GM21786 (cell line): ENCODE measurements at regions not wholly inside any gene's neighbourhood (a gene's known extent, or its start where the extent isn't known, plus 50 kb on each side); places are given as distances from the start of the nearest gene placed in this dataset.
"Not testable (repeated sequence)": the region's sequence is repeated elsewhere in the genome, so short reads cannot be mapped to it uniquely, and the experiment has no call there.

Source experiments
- ATAC-seq: cut with Tn5 transposase; IDR thresholded peaks from one replicate; pipeline ENCODE4 v1.9.1; 2021; ENCODE audit not compliant: unreplicated experiment

DNA sequence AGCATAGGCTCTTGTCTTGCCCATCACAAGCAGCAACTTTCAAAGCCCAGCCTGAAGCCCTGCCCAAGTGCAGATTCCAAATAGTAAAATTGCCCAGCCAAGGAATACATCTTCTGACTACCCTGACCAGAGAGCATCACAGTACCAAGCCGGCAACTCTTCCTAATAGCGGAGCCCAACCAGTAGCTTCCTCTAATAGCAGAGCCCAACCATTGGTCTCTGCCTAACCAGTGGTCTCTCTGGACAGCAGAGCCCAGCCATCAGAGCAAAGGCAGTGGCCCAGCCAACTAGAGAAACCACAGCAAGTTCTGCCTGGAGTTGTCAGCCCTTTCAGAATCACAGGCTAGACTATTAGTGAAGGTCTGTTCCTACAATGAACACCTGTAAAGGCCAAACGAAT, 285.6 kb downstream of the HGF start:
- ATAC-seq, result no peak

DNA sequence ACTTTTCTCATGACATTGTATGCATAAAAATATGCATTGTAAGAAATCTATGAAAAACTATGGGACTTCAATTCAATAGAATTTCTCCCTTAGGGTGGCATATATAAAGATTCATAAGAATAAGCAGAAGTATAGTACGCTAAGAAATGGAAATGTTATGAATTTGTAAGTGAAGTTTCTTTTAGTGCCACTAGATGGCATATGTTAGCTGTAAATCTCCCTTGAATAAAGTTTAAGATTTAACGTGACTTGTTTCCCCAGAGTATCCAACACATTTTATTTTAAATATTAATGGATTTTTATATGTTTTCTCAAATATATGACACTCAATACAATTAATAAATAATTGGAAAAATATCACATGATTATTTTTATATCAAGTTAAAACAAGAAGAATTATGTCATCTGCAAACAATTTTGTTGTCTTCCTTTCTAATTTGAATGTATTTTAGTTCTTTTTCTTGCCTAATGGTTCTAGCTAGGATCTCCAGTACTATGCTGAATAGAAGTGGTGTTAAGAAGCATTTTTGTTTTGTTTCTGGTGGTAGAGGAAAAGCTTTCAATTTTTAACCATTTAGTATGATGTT, 287.2 kb downstream of the HGF start:
- ATAC-seq, result peak; percentile 75

DNA sequence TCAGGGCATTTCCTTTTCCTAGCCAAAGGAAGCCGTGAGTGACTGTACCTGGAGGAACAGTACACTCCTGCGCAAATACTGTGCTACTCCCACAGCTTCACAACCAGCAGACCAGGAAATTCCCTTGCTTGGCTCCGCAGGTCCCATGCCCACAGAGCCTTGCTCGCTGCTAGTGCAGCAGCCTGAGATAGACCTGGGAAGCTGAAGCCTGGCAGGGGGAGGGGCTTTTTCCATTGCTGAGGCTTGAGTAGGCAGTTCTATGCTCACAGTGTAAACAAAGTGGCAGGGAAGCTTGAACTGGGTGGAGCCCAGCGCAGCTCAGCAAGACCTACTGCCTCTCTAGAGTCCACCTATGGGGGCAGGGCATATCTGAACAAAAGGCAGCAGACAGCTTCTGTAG, 291.2 kb downstream of the HGF start:
- no peak for ATAC-seq

DNA sequence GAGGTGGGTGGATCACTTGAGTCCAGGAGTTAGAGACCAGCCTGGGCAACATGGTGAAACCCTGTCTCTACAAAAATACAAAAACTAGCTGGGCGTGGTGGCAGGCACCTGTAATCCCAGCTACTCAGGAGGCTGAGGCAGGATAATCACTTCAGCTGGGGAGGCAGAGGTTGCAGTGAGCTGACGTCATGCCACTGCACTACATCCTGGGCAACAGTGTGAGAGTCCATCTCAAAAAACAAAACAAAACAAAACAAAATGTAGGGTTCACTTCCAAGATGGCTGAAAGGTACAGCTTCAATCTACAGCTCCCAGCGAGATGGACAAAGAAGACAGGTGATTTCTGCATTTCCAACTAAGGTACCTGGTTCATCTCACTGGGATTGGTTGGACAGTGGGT, 291.6 kb downstream of the HGF start:
- ATAC-seq, result not testable (repeated sequence)

DNA sequence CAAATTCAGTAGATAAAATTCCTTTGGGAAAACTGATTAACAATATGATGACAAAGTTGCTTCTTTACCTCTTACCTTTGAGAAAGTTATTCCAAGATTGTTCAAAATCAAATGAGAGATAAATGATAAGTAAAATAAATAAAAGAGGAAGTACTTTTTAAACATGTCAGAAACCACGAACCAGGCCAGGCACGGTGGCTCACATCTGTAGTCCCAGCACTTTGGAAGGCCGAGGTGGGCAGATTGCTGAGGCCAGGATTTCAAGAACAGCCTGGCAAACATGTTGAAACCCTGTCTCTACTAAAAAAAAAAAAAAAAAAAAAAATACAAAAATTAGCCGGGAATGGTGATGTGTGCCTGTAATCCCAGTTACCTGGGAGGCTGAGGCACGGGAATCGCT, 296.6 kb downstream of the HGF start:
- no peak for ATAC-seq

DNA sequence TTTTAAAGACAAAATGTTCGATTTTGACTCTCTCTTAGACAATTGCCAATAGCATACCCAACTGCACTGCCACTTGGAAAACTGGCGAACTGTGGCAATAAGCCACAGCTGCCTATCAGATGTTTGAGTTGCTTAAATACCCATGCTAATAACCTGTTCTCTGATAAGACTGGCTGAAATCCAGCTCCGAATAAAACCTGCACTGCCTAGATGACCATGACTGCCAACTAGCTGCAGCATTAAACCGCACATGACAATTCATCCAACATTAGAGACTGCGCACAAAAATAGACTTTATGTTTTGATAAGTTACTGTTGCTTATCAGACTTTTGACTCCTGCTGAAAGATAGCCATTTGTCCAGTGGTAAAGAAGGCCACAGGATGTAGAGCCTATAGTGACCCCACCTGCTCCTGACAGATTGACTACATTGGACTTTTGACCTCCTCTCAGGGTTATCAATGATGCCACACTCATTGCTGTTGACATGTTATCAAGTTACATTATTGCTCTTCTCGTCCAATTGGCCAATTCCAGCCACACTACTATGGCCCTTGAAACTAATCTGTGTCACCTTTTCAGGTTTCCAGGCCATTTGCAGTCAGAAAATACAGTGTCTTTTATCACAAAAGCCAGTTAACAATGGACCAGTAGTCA, 299.0 kb downstream of the HGF start:
- no peak for ATAC-seq

DNA sequence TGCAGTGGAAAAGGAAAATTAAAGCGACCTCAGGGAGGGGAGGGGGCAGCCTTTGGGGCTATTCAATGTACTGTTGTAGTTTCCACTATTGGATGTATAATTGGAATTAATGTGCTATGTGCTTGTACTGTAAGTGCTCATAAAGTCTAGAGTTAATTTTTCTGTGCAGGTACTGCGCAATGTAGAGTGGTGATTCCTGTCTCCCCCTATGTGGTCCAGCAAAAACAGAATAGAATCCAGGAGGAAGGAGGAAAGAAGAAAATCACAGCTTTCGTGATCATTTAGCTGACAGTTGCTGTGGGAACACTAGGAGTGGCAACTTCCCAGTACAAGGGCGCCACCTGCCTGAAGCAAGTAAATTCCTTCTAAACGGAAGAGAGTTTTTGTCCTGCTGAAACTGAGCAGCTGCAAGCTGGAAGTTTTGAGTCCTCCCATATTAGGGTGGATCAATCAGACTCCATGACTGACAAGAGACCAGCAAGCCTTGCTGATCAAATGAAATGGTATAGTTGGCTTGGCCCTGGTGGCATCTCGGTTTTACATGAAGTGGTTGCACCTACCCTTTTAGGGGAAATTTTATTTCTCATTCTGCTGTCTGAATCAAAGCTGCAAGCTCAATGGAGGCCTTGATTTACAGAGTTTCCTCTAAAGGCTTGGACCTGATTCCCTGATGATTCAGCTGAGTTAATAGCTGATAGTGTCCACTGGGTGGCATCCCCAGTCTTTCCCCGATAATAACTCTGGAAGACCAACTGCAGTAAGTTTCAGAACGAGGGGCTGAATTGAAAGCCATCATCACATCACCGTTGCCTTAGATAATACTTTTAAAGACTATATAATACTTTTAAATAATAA, 299.8 kb downstream of the HGF start:
- peak; percentile 47 for ATAC-seq

DNA sequence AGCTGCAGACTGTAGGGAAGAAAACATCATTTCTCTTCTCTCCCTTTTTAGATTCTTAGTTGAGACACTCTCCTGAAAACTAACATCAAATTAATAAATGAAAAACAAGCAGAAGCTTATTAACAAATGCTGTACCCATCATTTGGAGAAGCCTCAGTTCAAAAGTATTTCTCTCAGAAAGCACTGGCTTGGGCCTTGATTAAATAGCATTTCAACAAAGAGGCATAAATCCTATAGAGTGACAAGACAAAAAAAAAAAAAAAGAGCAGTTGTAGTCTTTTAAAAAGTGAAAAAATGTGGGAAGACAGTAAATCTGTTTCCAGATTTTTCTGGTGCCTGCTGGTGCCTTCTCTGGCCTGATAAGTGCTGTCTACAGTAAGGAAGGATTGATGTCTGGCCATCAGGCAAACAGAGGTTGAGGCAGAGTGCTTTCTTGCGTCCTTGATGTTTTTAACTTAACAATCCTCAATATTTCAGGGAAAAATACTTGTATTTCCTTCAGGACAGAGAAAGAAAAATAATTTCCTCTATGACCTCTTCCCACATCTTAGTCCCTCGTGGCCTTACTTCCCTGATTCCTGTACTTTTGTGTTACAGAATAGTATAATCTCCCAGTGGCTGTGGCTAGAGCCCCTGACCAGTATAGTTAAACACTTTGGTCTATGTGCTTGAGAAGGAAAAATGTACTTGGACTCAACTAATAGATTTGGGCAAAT, 300.5 kb downstream of the HGF start:
- ATAC-seq, result no peak

DNA sequence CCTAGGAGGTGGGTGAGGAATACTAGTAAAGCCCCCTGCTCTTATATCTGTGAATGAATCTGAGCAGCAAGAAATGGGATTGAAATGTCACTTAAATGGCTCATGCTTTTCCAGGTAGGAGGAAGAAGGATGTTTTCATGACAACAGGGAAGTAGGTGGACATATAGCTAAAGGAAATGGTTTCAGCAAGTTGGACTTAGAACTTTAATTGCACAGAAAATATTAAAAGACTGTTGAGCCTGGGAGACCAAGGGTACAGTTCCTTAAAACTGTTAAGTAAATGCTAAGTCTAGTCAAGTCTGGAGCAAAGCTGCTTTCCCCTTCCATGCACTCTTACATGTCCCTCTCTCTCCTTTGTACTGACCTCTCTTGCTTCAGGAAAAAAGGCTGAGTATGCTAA, 301.3 kb downstream of the HGF start:
- no peak for ATAC-seq

DNA sequence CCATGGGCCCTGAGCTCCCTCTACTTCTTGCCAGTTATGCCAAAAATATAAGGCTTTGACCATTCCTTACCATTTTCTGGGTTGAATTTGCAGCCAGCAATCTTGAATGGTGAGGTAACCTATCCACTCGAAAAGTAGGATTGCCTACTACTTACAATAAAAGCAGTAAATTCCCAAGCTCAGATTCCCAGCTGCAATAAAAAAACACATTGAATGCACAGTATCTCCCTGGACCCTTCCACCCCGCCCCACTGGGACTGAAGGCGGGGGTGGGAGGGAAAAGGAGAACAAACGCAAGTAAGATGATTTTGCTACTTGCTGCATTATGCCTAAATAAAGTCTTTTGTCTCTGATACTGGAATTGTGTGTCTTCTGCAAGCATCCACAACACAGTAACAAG, 301.9 kb downstream of the HGF start:
- ATAC-seq, result no peak

DNA sequence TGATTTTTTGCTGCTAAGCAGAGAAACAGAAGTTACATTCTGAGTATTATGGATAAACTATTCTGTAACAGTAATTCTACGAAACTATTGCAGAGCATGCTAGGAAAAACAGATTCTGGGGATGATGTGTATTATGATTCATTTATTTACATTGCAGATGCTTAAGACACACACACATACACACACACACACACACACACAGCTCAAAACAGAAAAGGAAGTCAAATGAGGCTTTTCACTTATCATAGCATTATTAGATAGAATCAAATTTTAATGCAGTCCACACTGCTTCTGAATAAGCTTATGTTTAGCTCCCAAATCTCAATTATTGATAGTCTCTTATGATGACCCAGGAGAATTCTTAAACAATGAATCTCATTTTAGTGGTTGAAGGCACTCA, 307.2 kb downstream of the HGF start:
- no peak for ATAC-seq

DNA sequence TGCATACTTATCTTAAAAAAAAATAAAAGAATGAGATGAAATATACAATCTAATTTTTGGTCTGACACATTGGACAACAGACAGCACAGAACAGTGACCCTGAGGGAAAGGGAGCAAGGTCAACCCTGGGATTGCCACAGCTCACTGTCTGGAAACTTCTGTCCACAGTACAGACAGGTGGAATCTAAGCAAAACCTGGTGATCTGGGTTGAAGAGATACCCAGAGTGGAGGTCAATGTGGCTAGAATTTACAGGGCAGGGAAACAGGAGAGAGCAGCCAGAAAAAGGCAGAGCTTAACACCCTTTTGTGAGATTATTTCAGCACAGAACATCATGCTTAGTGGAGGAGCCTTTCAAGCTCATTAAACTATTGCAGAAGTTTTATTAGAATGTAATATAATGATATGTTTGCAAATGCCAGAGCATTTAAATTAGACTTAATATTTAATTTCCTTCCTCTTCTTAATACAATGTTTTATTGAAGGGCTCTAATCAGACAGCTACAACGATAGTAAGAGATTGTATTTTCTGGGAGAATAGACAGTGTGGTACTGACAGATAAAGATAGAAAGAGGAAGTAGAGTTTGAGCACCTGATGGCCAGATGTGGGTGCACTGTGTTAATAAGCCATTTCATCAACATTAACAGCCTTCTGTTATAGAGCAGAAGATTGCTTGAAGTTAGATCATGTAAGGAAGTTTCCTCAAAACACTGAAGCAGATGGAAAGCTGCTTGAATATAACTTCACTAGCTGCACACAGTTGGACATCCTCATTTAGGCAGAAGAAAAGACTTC, 309.4 kb downstream of the HGF start:
- ATAC-seq, result no peak

DNA sequence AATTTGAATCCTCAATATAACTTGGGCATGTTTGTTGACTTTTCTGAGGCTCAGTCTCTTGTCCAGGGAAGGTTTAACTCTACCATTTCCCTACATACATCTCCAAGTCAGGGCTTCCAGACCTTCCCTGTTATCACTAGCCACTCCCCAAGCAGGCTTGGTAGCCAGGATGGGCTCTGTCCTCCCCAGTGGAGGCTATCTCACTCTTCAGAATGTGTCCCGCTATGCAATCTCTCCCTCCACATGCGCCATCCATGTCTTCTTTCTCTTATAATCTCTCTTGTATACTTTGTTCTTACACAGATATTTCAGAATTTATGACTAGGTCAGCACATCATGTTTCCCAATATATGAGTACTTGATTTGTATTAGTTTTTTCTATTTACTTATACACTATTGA, 310.4 kb downstream of the HGF start:
- no peak for ATAC-seq

DNA sequence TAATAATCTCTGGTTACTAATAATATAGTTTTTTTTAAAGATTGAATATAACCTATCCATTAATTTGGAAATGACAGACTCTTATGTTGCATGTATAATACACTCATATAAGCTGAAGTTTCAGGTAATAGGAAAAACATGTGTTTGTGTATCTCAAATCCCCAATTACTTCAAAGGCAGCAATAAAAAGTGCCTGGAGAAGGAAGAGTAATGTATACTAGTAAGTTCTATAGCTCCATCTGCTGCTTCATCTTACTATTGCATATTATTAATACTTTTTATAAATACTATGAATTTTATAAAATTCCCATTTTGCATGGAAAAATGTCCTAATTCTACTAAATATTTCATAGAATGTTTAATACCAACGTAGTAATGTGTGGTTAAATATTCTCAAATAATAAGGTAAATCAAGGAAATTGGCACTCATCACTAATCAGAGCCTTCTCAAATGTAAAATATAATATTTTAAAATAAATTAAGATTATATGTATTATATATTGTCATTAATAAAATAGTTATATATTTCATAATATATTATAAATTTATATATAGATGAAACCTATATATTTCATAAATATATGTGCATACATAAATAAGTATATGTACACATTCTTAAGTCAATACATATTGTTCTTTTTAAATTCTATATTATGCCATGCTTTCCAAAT, 311.9 kb downstream of the HGF start:
- ATAC-seq, result no peak

DNA sequence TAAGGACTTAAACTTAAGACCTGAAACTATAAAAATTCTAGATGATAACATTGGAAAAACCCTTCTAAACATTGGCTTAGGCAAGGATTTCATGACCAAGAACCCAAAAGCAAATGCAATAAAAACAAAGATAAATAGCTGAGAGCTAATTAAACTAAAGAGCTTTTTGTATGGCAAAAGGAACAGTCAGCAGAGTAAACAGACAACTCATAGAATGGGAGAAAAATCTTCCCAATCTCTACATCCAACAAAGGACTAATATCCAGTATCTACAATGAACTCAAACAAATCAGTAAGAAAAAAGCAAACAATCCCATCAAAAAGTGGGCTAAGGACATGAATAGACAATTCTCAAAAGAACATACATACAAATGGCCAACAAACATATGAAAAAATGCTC, 316.1 kb downstream of the HGF start:
- ATAC-seq, result not testable (repeated sequence)

DNA sequence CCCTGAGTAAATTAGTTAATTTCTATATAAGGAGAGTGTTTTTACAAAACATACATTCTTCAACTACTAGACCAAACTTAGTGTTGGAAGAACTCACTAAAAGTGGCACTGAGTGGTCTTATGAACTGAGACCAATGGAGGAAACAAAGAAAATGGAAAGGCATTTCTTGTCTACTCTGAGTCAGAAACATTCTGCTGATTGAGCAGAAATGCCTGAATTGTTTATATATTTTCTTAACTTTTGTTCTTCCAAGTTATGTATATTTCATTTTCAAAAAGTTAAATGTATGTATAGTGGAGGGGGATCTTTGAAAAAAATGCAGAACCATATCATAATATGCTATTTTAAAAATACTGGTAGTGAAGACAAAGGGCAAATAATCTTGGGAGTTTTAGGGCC, 320.7 kb downstream of the HGF start:
- ATAC-seq, result no peak

DNA sequence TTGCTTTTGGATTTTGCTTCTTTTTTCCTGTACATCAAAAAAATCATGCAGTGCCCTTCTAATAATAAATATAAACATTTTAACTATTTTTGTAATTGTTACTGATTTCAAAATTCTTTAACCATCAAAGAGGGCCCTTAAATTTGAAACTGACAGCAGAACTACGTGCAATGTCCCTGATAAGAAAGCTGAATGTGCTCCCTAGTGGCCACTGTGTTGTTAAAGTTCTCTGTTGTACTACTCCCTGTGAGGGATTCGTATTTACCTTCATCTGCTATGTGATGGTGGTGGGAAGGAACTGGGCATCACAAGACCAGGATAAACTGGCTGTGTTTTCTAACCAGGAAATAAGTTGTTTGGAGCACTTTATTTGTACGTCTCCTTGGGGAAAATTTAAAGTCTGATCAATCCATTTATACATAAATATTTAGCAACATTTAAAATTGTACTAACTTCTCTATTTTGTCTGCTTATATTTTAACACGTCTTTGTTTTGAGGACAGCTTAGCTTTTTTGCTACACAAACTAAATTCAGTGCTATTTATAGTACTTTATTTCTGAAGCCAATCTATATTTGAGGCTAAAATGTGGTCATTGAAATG, 322.4 kb downstream of the HGF start:
- no peak for ATAC-seq

DNA sequence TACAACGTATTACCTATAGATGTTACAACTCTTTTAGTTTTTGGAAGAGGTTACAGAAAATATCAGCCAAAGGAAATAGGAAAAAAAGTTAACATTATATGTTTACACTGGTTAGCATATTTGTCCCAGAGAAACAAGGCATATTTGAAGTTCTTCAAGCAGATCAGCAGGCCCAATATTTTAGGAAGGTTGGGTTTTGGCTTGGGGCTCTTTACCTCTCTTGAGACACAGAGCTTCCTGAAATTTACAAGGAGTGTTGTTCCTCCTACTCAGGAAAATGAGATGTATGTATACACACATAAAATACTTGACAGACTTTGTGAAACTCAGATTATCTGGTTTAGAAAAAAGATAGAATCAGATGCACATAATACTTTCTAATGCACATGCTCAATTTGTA, 323.6 kb downstream of the HGF start:
- no peak for ATAC-seq

DNA sequence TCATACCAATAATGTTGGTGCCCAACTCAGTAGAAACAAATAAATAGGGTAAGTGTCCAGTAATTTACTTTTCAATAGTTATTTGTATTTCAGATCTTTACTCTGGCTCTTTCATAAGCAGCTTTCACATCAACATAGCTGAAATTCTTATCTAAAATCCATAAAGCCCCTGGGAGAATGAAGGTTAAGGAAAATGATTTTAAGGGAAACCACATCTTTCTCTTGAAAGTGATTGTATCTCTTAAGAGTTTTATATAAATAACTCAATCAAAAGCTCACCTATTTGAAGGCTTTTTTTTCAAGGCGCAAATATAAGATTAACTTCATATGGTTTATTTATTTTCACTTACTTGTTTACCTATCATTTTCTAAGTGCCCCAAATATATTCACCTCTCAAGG, 324.4 kb downstream of the HGF start:
- no peak for ATAC-seq

DNA sequence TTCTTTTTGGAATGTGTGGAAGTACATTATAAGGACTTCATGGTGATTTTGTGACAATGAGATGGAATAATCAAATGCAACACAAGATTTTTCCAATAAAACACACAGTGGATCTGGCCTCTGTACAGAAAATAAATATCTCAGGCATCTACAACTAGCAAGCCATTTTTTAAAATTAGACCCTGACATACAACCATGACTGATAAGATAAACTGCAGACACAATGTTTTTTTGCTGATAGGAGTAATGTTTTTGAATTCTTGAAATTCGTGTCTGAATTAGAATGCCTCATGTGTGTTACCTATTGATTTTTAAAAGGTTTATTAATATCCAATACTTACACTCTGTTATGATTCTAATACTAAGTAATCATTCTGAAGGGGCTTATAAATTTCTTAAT, 328.1 kb downstream of the HGF start:
- no peak for ATAC-seq
